HG02884 (cell line): ENCODE measurements at regions not wholly inside any gene's neighbourhood (a gene's known extent, or its start where the extent isn't known, plus 50 kb on each side); places are given as distances from the start of the nearest gene placed in this dataset.

Experiments used
- ATAC-seq: cut with Tn5 transposase; IDR thresholded peaks from one replicate; pipeline ENCODE4 v1.9.1; 2021; ENCODE audit warnings: mild to moderate bottlenecking, moderate library complexity; ENCODE audit not compliant: unreplicated experiment

- ATAC-seq: no peak
Observed at GRCh38 chr12:115444346-115444745, 760.4 kb upstream of the TBX3 start.

GRCh38 chr12:115443351-115443938 lies 759.5 kb upstream of the TBX3 start:
- ATAC-seq: no peak

GRCh38 chr12:115440438-115440837 lies 756.5 kb upstream of the TBX3 start:
- ATAC-seq: no peak

GRCh38 chr12:115439008-115439601 lies 755.1 kb upstream of the TBX3 start:
- no peak for ATAC-seq

- ATAC-seq: no peak
Observed at GRCh38 chr12:115438314-115438713, 754.3 kb upstream of the TBX3 start.

- ATAC-seq: no peak
Observed at GRCh38 chr12:115437061-115437567, 753.1 kb upstream of the TBX3 start.

GRCh38 chr12:115433014-115433634 lies 749.1 kb upstream of the TBX3 start:
- ATAC-seq: no peak

GRCh38 chr12:115430636-115431035 lies 746.7 kb upstream of the TBX3 start:
- no peak for ATAC-seq

- no peak for ATAC-seq
Observed at GRCh38 chr12:115426732-115427131, 742.8 kb upstream of the TBX3 start.

- no peak for ATAC-seq
Observed at GRCh38 chr12:115424003-115424402, 740.0 kb upstream of the TBX3 start.

GRCh38 chr12:115423546-115423987 lies 739.6 kb upstream of the TBX3 start:
- no peak for ATAC-seq

- no peak for ATAC-seq
Observed at GRCh38 chr12:115422845-115423545, 739.0 kb upstream of the TBX3 start.

GRCh38 chr12:115421796-115422709 lies 738.1 kb upstream of the TBX3 start:
- no peak for ATAC-seq

GRCh38 chr12:115421350-115421749 lies 737.4 kb upstream of the TBX3 start:
- no peak for ATAC-seq

GRCh38 chr12:115419145-115419646 lies 735.2 kb upstream of the TBX3 start:
- no peak for ATAC-seq

GRCh38 chr12:115417610-115418009 lies 733.6 kb upstream of the TBX3 start:
- ATAC-seq: no peak

- no peak for ATAC-seq
Observed at GRCh38 chr12:115416869-115417268, 732.9 kb upstream of the TBX3 start.

- no peak for ATAC-seq
Observed at GRCh38 chr12:115413626-115414025, 729.7 kb upstream of the TBX3 start.

- no peak for ATAC-seq
Observed at GRCh38 chr12:115412831-115413230, 728.9 kb upstream of the TBX3 start.

GRCh38 chr12:115411121-115411520 lies 727.1 kb upstream of the TBX3 start:
- no peak for ATAC-seq
